ENCODE measurements at regions not wholly inside any gene's neighbourhood (a gene's known extent, or its start where the extent isn't known, plus 50 kb on each side); places are given as distances from the start of the nearest gene placed in this dataset.
"Not testable (repeated sequence)": the region's sequence is repeated elsewhere in the genome, so short reads cannot be mapped to it uniquely, and the experiment has no call there.

DNA sequence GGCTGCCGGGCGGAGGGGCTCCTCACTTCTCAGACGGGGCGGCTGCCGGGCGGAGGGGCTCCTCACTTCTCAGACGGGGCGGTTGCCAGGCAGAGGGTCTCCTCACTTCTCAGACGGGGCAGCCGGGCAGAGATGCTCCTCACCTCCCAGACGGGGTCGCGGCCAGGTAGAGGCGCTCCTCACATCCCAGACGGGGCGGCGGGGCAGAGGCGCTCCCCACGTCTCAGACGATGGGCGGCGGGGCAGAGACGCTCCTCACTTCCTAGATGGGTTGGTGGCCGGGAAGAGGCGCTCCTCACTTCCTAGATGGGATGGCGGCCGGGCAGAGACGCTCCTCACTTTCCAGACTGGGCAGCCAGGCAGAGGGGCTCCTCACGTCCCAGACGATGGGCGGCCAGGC is 91.7 kb upstream of the ANK2 start:
- TF ChIP-seq EP300 (conservative IDR thresholded peaks at IDR 0.05; ENCODE audit: poor library complexity, severe bottlenecking); EZH2 (IDR thresholded peaks at IDR 0.05; ENCODE audit: borderline replicate concordance, insufficient read depth, low read length, poor library complexity, severe bottlenecking); POLR2AphosphoS5 (IDR thresholded peaks at IDR 0.05); MXI1 (conservative IDR thresholded peaks at IDR 0.05; ENCODE audit: poor library complexity, severe bottlenecking); TAF1 (IDR thresholded peaks at IDR 0.05; ENCODE audit: low read depth); RAD21 (conservative IDR thresholded peaks at IDR 0.05): not testable (repeated sequence)
- TF ChIP-seq, protein P1, sequence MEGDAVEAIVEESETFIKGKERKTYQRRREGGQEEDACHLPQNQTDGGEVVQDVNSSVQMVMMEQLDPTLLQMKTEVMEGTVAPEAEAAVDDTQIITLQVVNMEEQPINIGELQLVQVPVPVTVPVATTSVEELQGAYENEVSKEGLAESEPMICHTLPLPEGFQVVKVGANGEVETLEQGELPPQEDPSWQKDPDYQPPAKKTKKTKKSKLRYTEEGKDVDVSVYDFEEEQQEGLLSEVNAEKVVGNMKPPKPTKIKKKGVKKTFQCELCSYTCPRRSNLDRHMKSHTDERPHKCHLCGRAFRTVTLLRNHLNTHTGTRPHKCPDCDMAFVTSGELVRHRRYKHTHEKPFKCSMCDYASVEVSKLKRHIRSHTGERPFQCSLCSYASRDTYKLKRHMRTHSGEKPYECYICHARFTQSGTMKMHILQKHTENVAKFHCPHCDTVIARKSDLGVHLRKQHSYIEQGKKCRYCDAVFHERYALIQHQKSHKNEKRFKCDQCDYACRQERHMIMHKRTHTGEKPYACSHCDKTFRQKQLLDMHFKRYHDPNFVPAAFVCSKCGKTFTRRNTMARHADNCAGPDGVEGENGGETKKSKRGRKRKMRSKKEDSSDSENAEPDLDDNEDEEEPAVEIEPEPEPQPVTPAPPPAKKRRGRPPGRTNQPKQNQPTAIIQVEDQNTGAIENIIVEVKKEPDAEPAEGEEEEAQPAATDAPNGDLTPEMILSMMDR (IDR thresholded peaks at IDR 0.05; ENCODE audit: poor library complexity, severe bottlenecking) = not testable (repeated sequence)
- TF ChIP-seq, protein P2, sequence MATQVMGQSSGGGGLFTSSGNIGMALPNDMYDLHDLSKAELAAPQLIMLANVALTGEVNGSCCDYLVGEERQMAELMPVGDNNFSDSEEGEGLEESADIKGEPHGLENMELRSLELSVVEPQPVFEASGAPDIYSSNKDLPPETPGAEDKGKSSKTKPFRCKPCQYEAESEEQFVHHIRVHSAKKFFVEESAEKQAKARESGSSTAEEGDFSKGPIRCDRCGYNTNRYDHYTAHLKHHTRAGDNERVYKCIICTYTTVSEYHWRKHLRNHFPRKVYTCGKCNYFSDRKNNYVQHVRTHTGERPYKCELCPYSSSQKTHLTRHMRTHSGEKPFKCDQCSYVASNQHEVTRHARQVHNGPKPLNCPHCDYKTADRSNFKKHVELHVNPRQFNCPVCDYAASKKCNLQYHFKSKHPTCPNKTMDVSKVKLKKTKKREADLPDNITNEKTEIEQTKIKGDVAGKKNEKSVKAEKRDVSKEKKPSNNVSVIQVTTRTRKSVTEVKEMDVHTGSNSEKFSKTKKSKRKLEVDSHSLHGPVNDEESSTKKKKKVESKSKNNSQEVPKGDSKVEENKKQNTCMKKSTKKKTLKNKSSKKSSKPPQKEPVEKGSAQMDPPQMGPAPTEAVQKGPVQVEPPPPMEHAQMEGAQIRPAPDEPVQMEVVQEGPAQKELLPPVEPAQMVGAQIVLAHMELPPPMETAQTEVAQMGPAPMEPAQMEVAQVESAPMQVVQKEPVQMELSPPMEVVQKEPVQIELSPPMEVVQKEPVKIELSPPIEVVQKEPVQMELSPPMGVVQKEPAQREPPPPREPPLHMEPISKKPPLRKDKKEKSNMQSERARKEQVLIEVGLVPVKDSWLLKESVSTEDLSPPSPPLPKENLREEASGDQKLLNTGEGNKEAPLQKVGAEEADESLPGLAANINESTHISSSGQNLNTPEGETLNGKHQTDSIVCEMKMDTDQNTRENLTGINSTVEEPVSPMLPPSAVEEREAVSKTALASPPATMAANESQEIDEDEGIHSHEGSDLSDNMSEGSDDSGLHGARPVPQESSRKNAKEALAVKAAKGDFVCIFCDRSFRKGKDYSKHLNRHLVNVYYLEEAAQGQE (IDR thresholded peaks at IDR 0.05; ENCODE audit: borderline replicate concordance) = not testable (repeated sequence)

All from neural cell (in vitro differentiated cells).